ENCODE measurements at regions not wholly inside any gene's neighbourhood (a gene's known extent, or its start where the extent isn't known, plus 50 kb on each side); places are given as distances from the start of the nearest gene placed in this dataset.
"Not testable (repeated sequence)": the region's sequence is repeated elsewhere in the genome, so short reads cannot be mapped to it uniquely, and the experiment has no call there.

GRCh38 chr3:81837071-81837593 lies 75.7 kb upstream of the GBE1 start:
- DNase-seq, result no peak

GRCh38 chr3:81829937-81830336 lies 68.5 kb upstream of the GBE1 start:
- peak; percentile 33 for DNase-seq

- DNase-seq, result not testable (repeated sequence)
These were observed 67.8 kb upstream of the GBE1 start for GRCh38 chr3:81829272-81829671.

GRCh38 chr3:81823882-81824395 lies 62.5 kb upstream of the GBE1 start:
- no peak for DNase-seq

- DNase-seq, result no peak
These were observed 61.6 kb upstream of the GBE1 start for GRCh38 chr3:81823086-81823485.

GRCh38 chr3:81816473-81817250 lies 55.2 kb upstream of the GBE1 start:
- DNase-seq, result peak; percentile 63

GRCh38 chr3:81812098-81812497 lies 50.7 kb upstream of the GBE1 start:
- DNase-seq, result not testable (repeated sequence)
